Activated CD4-positive, alpha-beta T cell treated with anti-CD3 and anti-CD28 coated beads, Interleukin-10, Interleukin-2, amounts not matched to agents 100 ng/mL and 50 ng/mL, durations not matched to agents 16 hours and 8 hours (primary cell): ENCODE measurements at regions not wholly inside any gene's neighbourhood (a gene's known extent, or its start where the extent isn't known, plus 50 kb on each side); places are given as distances from the start of the nearest gene placed in this dataset.
"Not testable (repeated sequence)": the region's sequence is repeated elsewhere in the genome, so short reads cannot be mapped to it uniquely, and the experiment has no call there.

Experiments
- DNase-seq: peaks from one replicate; pipeline ENCODE4 v3.0.0-alpha.2; 2020

DNA sequence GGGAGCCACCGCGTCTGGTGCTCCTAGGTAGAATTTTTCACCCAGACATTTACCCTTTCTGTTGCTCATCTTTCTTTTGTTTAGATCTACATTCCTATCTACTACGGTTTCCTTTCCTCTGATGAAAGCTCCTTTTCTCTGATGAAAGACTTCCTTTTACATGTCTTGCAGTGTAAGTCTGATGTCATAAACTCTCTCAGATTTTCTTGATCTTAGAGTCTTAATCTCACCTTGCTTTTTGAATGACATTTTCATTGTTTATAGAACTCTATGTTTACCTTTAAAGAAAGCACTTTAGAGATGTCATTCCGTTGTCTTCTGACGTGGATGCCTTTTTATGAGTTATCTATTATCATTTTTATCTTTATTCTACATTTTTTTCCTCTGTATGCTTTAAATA is 171.8 kb upstream of the MTPN start:
- DNase-seq: no peak

DNA sequence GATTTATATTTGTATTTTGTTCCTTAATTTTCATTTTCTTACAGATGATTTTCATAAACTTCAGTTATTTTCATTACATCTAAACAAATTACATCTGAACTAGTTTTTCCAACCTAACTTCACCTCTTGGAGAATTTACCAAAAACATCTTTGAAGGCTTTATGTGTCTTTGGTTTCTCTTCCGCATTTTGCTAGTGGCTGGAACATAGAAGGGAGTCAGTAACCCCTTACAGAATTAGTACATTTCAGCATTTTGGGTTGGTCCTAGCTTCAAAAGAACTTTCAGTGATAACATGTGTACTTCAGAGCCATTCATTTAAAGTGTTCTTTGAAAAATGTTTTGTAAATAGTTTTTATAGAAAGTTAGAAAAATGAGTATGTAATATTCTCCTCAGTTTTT is 169.8 kb upstream of the MTPN start:
- no peak for DNase-seq

DNA sequence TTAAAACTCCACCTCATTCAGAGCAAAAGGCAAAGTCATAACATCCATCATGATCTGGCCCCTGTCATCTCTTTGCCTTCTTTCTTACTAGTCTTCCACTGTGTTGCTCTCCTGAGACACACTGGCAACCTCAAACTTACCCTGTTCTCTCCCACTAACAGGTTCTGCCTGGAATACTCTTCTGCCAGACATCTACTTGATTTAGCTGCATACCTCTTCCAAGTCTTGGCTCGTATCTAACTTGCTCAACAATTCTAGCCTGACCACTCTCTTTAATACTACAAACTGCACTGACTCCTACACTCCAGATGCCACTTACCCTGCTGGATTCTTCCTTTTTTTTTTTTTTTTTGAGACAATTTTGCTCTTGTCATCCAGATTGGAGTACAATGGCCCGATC is 167.0 kb upstream of the MTPN start:
- no peak for DNase-seq

DNA sequence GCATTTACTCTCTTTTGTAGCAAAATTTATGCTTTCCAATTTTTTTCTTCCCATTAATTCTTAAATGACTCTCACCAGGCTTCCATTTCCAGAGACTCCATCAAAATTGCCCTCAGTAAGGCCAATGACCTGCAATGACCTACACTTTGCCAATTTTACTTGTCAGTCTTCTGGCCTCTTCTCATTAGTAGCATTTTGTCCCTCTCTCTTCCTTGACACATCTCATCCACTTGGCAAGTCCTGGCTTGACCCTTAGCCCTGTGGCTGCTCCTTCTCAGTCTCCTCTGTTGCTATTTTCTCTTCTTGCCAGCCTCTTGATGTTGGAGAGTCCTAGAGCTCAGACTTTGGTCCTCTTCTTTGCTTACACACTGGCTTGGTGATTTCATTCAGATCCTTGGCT is 166.1 kb upstream of the MTPN start:
- DNase-seq: no peak

DNA sequence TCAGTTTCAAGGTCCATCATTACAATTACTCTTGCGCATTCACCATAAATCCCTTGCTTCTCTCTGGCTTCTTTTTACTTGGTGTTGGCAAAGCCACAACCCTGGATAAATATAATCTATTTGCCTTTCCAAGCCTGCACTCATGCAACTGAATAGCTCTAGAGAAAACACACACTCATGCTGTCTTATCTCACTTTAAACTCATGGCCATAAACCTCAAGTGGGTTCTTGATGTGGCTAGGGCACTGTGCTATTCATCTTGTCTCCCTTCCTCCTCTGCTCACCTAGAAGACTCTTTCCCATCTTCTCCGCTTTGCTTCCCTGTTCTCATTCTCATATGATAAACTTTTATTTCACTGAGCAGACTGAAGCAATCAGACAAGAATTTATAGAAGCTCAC is 165.4 kb upstream of the MTPN start:
- DNase-seq: no peak

DNA sequence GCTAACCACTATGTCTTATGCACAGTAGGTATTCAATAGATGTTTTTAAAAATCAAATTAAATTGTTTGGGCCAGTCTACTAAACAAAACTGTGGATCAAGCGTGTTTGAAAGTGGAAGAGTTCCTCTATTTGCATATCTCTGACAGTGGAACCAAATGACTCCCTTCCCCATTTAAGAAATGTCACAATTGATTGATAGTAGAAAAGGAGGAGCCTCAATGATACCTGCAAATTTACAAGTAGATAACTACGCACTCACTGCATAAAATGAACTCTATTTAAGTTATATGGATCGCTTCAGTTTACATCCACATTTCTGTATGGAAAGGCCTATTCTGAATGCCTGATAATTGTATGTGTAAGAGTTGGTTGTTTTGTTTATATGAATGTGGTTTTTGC is 163.3 kb upstream of the MTPN start:
- DNase-seq: no peak

DNA sequence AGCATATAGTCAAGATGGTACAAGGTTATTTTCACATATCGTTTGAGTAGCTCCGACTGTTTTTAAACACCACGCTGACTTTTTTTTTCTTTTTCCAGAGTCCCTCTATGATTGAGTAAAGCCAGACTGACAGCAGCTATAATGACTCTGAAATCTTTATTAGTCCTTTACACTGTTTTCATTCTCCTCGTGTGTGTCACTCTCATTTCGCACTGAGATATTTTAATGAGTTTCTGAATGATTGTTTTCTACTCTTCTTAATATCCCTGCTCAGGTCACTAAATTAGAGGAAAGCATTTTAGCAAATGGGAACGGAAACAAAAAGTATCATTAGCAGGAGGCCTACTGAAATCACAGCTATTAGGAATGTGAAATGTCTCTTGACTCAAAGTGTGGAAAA is 162.3 kb upstream of the MTPN start:
- peak; percentile 25 for DNase-seq

DNA sequence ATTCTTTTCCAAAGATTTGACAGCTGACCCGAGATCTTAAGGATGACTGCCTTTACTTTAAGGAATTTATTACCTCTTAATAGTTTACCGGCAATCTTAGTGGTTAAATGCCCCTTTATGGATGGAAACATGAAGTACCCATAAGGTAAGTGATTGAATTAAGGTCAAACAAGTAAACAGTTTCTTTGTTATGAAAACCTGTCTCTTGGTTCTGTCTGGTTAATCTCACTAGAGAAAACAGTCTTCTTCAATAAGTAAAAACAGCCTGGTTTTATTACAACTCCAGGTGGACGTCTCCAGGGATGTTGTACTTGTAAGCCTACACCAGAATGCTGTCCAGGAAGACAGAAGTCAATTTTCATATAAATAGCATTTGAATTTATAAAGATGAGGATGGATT is 161.8 kb upstream of the MTPN start:
- no peak for DNase-seq

DNA sequence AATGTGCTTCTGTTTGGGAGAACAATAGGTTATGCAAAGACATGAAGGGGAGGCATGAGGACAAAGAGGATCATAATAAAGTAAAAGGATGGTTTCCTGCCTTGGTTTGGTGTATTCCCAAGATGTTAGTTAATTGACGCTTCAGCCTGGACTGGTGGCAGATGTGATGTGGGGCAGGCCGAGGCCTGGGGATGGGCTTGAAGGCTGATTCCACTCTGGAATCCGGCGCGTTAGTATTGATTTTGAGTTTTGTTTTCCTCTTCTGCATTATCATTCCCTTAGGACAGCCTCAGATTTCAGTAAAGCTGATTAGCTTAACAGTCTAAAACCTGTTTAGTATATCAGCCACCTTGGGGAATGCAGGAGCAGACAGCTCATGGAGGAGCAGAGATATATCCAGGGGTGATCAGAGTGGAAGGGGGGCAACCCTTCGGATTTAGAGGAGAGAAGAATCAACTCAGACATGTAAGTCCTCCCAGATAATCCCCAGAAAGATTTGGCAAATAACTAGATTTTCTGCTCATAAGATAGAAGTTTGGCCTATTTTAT is 159.8 kb upstream of the MTPN start:
- DNase-seq: no peak

DNA sequence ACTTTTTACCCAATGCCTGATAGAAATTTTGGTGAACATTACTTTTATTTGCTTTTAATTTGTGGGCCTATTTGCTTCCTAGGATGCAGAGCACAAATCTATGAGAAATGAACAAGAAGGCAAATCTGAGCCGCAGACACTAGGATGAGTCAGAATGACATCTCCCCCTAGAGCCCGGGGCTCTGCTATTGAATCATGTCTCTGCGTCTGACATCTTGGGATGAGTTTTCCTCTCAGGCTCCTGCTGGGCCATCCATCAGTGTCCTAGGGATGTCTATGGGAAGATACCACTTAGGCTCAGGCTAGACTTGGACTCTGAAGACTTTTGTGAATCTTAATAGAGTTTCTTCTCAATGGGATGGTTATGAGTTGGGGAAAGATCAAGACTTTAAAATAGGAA is 157.3 kb upstream of the MTPN start:
- peak; percentile 17 for DNase-seq

DNA sequence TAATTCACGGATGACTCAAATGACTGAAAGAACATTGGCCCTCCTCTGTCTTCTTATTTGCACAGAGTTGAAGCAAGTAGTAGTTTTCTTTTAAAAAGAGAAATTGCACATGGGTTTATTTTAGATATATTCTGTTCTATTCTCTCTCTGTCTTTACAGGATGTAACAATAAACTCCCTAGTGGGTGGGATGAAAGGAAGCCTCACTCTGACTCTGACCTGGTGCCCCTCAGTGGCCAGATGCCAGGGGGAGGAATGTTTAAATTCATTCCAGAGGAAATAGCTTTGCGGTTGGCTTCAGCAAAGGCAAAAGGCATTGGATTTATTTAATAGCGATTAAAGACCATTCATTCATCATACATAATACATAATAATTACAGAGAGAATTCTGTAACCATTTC is 156.4 kb upstream of the MTPN start:
- DNase-seq: no peak

DNA sequence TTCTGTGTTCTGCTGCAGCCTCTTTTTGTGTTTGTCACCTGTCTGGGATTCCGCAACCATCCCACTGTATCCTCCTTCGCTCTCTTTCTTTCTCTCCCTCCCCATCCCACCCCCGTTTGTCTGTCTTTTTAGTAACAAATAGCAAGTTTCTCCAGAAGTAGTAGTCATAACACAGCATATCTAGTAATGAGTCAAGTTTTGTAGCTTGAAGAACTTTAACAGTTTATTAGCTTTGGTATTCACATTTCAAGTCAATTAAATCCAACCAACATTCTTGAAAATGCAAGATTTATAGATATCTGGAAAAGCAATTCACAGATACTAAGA is 154.1 kb upstream of the MTPN start:
- peak; percentile 51 for DNase-seq

DNA sequence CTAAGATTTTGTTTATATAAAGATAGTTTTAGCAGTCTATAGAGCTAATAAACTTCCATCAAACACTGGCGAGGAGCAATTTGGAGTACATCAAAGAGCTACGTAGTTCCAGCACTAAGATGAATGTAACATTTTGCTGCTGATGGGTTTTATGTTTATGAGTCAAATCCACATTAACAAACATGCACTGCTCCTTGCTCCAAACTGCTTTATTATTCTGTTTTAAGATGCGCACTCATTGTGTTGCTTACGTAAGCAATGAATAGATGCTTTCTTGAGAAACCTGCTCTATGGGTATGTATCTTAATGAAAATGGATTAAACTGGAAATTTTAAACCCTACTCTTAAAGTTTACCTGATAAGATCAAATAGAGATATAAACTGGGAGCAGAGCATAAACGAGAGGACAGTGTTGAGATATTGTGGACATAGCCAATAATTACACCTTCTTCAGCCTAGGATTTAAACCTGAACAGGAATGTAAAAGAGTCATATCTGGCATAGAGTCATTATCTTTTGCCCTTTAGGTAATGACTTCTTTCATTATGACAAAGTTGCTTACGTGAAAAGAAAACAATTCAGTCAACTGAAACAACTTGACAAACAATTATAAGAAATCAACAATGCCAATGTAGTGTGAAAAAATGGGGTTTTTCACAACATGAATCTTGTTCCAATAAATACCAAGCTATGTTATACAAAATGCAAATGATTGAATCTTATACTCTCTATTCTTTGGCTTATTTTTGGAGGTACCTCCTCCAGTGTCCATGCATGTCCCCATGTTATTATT is 153.5 kb upstream of the MTPN start:
- peak; percentile 65 for DNase-seq

DNA sequence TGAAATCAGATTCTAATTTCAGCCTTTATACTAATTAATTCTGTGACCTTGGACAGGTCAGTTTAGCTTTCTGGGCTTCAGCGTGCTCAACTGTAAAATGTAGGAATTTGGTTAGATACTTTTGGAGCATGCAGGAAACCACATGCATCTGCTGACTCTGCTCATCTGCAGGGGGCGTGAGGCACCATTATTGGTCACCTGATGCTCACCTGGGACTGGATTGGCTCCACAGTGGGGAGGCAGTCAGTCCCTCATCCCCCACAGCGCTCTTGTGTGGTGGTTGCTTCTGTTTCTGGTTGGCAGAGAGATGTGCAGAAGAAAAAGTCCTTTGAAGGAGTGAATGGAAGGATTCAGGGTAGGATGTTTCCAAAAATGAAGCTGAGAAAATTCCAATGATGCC is 150.9 kb upstream of the MTPN start:
- no peak for DNase-seq

DNA sequence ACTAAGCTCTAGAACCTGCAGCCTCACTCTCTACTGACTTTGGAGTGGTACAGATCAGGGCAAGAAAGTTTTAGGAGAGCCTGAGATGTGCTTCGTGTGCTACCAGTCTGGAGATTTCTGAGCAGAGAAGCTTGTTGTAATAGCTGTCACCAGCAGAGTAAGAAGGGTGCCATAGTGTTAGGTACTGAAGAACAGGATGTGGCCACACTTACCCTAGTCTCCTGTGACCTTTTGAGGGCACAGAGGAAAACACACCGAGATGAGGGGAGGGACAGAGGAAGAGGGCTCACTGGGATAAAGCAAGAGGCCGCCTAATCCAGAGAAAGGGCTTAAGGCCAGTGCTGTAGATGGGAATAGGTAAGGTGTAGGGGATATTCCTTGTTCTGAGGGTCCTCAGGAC is 146.2 kb upstream of the MTPN start:
- no peak for DNase-seq

DNA sequence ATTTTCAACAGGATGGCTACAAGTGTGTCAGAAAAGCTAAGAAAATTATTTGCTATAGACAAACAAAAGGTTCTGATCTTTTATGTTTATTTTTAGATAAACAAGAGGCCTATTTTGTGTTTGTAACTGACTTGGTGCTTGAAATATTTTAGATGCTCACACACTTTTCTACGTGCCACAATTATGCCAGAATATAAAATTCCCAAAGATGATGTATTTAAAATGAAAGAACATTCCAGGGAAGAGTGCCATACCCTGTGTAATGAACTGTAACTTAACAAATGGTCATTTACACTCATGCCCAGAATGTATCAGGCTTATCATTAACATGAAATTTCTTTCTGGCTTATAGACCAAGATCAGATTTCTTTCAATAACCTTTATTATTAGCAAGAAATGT is 144.9 kb upstream of the MTPN start:
- no peak for DNase-seq

DNA sequence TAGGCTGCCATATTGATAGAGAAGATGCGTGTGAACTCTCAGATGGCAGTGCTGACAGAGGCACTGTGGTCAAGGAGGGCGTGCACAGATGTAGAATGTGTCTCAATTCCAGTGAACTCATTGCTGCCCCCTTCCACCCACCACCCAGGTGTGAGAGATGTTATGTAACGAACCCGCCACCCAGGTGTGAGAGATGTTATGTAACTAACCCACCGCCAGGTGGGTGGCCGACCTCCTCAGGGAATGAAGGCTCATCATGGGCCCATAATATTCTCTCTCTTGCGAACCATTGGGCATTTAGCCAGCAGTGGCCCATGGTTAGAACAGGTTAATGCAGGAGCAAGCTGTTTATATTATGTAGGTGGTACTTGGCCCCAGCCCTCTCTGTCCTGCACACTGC is 140.4 kb upstream of the MTPN start:
- no peak for DNase-seq

DNA sequence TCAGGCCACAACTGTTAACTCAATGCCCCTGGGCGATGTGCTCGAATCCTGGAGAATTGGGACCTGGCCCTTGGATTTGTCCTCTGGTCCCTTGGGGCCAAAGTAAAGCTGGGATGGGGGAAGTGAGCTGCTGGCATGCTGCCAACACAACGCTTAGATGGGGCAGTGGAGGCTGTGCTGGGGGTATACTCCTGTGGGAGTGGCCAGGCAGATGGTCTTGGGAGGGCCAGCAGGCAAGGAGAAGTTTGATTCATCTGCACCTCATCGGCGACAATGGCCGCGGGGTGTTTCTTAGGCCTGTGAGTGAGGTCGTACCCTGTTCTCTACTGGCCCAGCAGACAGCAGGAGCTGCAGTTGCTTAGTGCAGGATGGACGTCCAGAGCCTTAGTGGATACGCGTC is 139.0 kb upstream of the MTPN start:
- no peak for DNase-seq

DNA sequence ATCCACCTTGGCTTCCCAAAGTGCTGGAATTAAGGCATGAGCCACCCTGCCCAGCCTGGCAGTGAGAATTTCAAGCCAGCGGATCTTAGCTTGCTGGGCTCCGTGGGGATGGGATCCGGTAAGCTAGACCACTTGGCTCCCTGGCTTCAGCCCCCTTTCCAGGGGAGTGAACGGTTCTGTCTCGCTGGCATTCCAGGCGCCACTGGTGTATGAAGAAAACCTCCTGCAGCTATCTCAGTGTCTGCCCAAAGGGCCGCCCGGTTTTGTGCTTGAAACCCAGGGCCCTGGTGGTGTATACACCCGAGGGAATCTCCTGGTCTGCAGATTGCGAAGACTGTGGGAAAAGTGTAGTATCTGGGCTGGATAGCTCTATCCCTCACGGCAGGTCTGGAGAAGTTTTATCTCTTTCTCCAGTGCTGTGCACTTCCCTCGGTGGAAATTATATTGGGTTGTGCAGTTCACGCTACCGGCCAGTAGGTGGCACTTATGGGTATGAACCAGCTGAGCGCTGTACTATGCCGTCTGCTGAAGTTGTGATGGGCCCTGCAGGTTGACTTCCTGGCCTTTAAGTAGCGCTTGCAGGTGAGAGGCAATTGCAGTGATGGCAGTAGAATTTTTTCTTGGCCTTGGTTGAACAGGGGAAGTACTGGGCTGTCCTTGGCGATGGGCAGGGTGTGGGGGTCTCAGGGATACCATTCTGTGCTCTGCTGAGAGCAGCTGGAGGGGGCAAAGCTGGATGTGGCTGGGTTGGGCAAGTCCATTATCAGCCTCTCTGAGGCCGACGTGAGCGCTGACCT is 138.0 kb upstream of the MTPN start:
- peak; percentile 71 for DNase-seq

DNA sequence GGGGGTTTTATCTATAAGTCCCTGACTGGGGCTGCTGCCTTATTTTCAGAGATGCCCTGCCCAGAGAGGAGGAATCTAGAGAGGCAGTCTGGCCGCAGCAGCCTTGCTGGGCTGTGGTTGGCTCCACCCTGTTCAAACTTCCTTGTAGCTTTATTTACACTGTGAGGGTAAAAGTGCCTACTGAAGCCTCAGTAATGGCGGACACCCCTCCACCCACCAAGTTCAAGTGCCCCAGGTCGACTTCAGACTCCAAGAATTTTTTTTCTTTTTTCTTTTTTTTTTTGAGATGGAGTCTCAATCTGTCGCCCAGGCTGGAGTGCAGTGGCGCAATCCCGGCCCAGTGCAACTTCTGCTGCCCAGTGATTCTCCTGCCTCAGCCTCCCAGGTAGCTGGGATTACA is 137.3 kb upstream of the MTPN start:
- DNase-seq: not testable (repeated sequence)

DNA sequence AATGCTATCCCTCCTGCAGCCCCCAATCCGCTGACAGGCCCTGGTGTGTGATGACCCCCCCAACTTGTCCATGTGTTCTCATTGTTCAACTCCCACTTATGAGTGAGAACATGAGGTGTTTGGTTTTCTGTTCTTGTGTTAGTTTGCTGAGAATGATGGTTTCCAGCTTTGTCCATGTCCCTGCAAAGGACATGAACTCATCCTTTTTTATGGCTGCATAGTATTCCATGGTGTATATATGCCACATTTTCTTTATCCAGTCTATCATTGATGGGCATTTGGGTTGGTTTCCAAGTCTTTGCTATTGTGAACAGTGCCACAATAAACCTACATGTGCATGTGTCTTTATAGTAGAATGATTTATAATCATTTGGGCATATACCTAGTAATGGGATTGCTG is 131.9 kb upstream of the MTPN start:
- DNase-seq: not testable (repeated sequence)

DNA sequence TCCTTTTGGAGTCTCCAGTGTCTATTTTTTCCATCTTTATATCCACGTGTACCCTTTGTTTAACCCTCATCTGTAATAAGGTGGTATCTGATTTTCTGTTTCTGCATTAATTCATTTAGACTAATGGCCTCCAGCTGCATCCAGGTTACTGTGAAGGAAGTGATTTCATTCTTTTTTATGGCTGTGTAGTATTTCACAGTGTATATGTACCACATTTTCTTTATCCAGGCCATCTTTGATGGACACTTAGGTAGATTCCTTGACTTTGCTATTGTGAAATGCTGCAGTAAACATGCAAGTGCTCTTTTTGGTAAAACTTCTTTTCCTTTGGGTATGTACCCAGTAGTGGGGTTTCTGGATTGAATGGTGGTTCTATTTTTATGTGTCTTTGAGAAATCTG is 128.0 kb upstream of the MTPN start:
- DNase-seq: no peak

DNA sequence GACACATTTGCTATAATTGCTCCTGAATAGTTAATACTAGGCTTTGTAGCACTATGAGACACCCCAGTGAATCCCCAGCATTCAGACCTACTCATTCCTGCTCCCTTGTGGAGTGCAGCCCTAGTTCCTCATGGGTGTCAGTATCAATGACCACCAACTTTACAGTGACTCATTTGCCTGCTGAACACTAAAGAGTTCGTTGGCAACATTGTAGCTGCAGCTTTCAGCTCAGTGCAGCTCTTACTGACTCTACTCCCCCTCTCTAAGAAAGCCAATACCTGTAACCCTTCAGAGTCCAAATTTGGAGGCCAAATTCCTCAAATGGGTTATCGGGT is 127.1 kb upstream of the MTPN start:
- no peak for DNase-seq

DNA sequence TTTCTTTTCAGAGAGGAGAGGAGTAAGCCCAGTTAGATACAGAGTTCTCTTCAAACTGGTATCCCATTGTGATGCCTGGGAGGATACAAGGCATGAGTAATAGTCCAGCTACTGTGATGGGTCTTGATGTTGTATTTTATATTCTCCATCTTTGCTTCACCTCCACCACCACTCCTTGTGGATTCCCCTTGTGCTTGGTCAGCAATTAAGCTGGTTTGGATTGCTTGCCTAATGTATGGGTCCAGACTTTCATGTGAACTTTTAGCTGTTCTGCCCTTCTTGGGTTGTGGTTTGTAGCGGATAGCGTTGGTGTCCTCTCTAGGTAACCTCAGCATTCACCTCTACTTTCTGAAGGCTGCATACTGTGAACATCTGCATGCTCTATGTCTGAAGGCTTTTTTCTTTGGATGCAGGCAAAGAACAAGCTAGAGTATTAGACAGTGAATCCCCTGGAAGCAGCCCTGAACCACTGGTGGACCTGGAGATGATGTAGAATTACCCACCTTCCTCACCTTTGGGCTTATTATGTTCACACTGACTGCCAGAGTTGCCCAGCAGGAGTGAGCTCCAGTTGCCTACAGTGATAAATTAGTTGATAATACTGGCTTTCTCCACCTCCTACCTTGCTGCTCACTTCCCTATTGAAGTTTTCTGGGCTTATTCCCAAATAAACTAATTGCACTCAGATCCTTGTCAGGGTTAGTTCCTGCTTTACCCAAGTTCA is 126.5 kb upstream of the MTPN start:
- no peak for DNase-seq
